Kidney epithelial cell (primary cell): ENCODE measurements at regions not wholly inside any gene's neighbourhood (a gene's known extent, or its start where the extent isn't known, plus 50 kb on each side); places are given as distances from the start of the nearest gene placed in this dataset.

Experiments used
- DNase-seq: peaks from one replicate; pipeline ENCODE4 v3.0.0-alpha.2; 2010; ENCODE audit warnings: low read depth
- H3K27me3 ChIP-seq: 2 replicates; pipeline ENCODE4 v1.6.0; 2011; ENCODE audit warnings: low read length; ENCODE audit not compliant: control insufficient read depth, insufficient read depth
- H3K36me3 ChIP-seq: 2 replicates; pipeline ENCODE4 v1.5.1; 2011; ENCODE audit warnings: low read length; ENCODE audit not compliant: control insufficient read depth, insufficient read depth
- H3K4me3 ChIP-seq: 2 replicates; pipeline ENCODE4 v1.5.1; 2011; ENCODE audit warnings: low read depth, mild to moderate bottlenecking, control low read depth, low read length
- TF ChIP-seq, protein P1 (sequence below): IDR thresholded peaks from 2 replicates; pipeline ENCODE4 v1.5.1; 2011; ENCODE audit warnings: mild to moderate bottlenecking, moderate library complexity, low read length, control low read depth, inconsistent platforms; ENCODE audit not compliant: insufficient read depth, poor library complexity, severe bottlenecking

DNA sequence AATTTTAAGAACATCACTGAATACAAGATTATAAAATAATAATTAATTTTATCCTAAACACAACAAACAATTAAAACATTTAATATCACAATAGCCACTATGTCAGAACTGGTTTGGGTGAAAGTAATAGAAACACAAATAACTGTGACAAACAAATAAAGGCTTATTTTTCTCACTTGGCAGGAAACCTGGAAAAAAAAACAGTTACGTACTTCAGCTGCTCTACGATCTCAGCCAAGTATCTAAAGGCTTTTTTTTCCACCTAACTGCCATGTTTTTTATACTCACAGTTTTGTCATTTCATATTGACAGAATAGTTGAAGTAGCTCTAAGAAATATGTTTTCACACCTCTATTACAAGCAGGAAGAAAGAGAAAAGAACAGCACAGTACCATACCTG is 284.8 kb upstream of the INTU start:
- TF ChIP-seq, protein P1, sequence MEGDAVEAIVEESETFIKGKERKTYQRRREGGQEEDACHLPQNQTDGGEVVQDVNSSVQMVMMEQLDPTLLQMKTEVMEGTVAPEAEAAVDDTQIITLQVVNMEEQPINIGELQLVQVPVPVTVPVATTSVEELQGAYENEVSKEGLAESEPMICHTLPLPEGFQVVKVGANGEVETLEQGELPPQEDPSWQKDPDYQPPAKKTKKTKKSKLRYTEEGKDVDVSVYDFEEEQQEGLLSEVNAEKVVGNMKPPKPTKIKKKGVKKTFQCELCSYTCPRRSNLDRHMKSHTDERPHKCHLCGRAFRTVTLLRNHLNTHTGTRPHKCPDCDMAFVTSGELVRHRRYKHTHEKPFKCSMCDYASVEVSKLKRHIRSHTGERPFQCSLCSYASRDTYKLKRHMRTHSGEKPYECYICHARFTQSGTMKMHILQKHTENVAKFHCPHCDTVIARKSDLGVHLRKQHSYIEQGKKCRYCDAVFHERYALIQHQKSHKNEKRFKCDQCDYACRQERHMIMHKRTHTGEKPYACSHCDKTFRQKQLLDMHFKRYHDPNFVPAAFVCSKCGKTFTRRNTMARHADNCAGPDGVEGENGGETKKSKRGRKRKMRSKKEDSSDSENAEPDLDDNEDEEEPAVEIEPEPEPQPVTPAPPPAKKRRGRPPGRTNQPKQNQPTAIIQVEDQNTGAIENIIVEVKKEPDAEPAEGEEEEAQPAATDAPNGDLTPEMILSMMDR = no peak
- Histone ChIP-seq H3K27me3 (no peaks in the 10 kb centered on the region), H3K4me3 (no peak overlapping the region)

DNA sequence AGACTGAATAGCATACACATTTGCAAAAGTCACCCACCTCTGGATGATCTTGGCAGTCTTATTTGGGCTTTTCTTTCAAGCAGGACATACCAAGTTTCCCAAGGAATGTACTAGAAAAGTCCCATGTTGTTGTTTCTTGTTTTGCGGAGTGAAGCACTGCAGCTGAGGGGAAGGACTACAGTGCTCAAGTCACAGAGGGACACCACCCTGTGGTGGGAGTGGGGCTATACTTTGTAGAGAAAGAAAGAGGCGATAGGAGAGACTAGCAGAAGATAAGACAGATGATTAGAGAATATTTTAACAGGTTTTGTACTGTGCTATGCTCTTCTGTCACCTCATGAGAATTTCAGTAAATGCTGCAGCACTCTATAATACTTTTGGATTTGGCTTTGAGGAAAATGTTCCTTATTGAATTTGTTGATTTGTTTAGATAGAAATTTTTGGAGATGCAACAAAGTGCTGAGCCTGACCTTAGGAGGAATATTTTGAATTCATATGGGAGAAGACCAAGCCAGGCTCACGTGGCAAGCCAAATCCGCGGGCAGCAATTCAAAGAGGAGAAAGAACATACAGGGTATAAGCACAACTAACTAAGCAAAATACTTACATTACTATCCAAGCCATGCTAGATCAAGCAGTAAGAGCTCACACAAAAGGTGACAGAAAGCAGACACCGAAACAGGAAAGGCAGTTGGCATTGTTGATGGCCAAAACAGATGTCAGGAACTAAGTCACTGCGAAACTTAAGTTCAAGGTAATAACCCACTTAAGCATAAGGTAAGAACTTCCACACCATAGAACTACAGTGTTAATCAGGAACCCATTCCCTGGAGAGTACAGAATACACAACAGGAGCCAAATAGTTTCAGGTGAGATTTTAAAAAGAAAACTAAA is 280.3 kb upstream of the INTU start:
- Histone ChIP-seq H3K27me3 (no peaks in the 10 kb centered on the region), H3K4me3 (no peak overlapping the region), H3K36me3 (no peaks in the 10 kb centered on the region)
- TF ChIP-seq, protein P1 = no peak
- DNase-seq = no peak

More for the DNA sequence above, 284.8 kb upstream of the INTU start:
- no peaks in the 10 kb centered on the region for H3K36me3 ChIP-seq
- DNase-seq = no peak

DNA sequence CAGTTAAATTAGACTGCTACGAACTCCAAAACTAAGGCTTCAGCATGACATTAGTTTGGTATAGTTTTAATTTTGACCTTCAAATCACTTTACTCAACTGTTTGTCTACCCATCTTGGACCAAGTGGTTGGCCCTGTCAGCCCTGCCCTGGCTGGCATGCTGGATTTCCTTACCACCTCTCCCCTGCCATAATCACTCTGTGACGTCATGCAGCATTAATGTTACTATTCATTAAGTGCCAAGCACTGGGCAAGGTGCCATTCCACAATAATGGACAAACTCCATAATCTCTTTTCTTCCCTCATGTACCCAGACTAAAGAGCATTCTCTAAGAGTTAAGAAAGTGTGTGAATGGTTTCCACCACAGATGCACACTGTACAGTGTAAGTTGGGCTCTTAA is 277.0 kb upstream of the INTU start:
- DNase-seq = no peak
- no peak overlapping the region for H3K4me3 ChIP-seq
- H3K36me3 ChIP-seq = no peaks in the 10 kb centered on the region
- no peaks in the 10 kb centered on the region for H3K27me3 ChIP-seq
- TF ChIP-seq, protein P1 = no peak

DNA sequence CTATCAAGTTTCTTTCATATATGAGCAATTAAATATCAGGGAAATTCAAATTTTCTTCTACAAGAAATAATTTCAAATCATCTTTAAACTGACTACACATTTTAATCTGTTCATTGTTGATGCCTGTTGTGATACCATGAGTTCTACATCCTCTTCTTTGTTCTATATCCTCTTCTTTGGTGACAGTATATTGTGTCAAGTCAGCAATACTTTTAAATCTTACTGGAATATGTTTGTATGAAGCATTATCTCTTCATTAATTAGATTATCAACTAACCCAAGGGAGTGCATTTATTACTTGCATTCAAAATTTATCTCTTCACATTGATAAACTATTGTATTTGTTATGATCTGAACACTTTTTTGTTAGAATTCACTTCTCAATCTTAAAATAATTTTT is 275.0 kb upstream of the INTU start:
- no peak overlapping the region for H3K4me3 ChIP-seq
- H3K36me3 ChIP-seq = no peaks in the 10 kb centered on the region
- no peak for DNase-seq
- H3K27me3 ChIP-seq = no peaks in the 10 kb centered on the region
- TF ChIP-seq, protein P1 = no peak

DNA sequence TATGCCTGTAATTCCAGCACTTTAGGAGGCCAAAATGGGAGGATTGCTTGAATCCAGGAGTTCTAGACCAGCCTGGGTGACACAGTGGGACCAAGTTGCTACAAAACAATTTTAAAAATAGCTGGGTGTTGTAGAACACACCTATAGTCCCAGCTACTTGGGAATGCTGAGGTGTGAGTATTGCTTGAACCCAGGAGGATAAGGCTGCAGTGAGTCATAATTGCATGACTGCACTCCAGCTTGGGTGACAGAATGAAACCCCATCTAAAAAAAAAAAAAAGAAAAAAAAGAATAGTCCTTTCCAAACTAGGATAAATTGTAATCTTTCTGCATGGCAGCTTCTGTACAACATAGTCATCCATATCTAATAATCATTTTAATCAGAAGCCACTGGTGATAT is 270.1 kb upstream of the INTU start:
- DNase-seq = no peak
- H3K36me3 ChIP-seq = no peaks in the 10 kb centered on the region

More for the DNA sequence above, 270.1 kb upstream of the INTU start:
- Histone ChIP-seq H3K27me3 (no peaks in the 10 kb centered on the region), H3K4me3 (no peak overlapping the region)
- TF ChIP-seq, protein P1 = no peak
